ENCODE measurements at regions not wholly inside any gene's neighbourhood (a gene's known extent, or its start where the extent isn't known, plus 50 kb on each side); places are given as distances from the start of the nearest gene placed in this dataset.

- DNase-seq: no peak
Measured at GRCh38 chr16:76724181-76724580, 447.0 kb downstream of the CNTNAP4 start.

GRCh38 chr16:76729525-76729924, 452.3 kb downstream of the CNTNAP4 start:
- DNase-seq: no peak

- no peak for DNase-seq
Measured at GRCh38 chr16:76732894-76733293, 455.7 kb downstream of the CNTNAP4 start.

DNA sequence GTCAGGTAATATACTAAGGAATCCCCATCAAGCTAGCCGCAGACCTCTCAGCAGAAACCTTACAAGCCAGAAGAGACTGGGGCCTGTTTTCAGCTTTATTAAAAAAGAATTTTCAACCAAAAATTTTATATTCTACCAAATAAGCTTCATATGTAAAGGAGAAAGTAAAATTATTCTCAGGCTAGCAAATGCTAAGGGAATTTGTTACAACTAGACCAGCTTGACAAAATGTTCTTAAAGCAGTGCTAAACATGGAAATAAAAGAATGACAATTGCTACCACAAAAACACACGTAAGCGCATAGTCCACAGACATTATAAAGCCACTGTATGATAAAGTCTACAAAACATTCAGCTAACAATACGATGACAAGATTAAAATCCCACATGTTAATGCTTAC, 449.4 kb upstream of the MON1B start:
- no peak for DNase-seq

- no peak for DNase-seq
Measured at GRCh38 chr16:76748461-76749348, 442.3 kb upstream of the MON1B start.

- DNase-seq: no peak
Measured at GRCh38 chr16:76749780-76750375, 441.1 kb upstream of the MON1B start.

GRCh38 chr16:76755496-76755895, 435.5 kb upstream of the MON1B start:
- no peak for DNase-seq

DNA sequence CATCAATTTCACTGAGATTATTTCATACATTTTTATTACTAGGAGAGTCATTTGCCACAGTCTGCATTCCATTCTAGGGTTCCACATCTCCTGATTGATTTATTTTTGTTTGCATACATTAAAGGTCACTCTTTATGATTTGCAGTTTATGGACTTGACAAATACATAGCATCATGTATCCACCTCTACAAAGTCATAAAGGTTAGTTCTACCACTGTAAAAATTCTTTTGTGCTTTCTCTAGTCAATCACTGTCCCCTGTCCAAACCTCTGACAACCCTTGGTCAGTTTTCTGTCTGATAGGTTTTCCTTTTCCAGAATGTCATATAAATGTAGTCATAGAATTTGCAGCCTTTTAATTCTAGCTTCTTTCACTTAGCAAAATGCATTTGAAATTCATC, 434.6 kb upstream of the MON1B start:
- DNase-seq: no peak

DNA sequence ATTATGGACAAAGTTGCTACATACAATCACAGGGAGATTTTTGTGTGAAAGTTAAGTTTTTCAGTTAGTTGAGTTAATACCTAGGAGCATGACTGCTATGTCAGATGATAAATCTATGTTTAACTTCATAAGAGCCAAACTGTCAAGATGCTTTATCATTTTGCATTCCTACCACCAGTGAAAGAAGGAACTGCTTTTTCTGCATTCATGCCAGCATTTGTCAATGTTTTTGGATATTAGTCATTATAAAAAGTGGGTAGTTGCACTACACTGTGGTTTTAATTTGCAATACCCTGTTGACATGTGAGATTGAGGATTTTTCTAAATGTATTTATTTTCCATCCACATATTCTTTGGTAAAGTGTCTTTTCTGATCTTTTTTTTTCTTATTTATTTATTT, 434.0 kb upstream of the MON1B start:
- no peak for DNase-seq

DNA sequence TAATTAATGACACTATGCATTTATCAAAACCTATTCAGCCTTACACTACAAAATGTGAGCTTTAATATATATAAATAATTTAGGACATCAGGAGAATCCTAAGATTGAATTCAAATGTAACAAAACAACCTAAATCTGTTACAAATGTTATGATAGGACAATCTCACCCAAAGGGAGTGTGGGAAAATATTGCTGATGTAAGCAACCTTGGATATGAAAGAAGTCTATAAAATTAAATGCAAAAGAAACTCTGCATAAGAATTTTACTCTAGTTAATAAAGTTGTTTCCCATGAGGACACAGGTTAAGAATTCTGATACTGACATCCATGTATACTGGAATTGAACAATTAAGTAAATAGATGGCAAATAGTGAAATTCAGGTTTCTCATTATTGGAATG, 424.5 kb upstream of the MON1B start:
- DNase-seq: no peak

- DNase-seq: no peak
Measured at GRCh38 chr16:76768316-76768715, 422.7 kb upstream of the MON1B start.

DNA sequence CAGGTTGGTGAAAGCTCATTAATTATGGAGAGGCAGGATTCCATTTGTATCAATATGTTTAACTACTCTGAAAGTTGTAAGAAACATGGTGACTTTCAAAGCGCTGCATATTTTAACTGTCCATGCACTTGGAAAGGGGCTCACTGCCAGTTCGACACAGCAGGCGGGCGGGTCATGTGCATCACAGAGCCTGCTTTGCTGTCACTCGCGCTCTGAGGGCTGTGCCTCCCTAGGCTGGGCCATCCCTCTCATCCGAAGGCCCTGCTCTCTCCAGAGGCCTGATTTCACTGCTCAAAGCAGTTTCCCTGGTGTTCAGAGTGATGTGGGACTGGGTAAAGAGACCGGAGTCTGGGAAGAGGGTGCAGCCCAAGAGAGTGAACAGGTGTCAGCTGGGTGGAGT, 422.0 kb upstream of the MON1B start:
- DNase-seq: no peak

DNA sequence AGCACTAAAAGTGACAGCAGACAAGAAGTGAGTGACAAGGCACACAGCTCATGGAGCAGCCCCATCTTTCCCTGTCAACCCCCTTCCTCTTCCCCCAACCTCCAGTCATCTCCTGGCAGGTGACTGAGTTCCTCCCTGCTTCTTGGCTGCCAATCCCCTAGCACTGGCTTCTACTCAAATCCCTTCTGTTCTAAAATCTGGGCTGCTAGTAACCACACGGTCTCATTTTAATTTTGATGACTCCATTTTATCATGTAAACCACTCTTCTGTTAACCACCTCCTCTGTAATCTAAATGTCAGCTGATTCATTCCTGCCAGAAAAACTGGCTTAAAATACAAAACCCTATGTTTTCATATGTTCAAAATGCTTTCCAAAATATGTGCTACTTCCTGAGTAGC, 419.8 kb upstream of the MON1B start:
- DNase-seq: no peak

- no peak for DNase-seq
Measured at GRCh38 chr16:76777721-76778465, 413.1 kb upstream of the MON1B start.

- DNase-seq: no peak
Measured at GRCh38 chr16:76780556-76780955, 410.4 kb upstream of the MON1B start.

GRCh38 chr16:76784530-76784929, 406.5 kb upstream of the MON1B start:
- DNase-seq: no peak

DNA sequence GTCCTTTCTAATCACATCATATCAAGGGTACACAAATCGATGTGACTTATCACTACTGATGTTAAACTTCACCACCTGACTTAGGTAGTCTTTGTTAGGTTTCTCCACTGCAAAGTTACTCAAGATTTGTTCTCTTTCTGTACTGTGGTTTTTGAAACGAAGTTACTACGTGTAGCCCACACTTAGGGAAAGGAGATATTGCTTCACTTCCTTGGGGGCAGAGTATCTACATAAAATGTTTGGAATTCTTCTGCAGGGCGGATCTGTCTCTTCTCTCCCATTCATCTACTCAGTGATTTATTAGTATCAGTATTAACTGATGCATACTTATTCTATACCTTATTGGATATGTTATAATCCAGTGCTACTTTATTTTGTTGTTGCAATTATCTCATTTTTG, 403.6 kb upstream of the MON1B start:
- no peak for DNase-seq

- no peak for DNase-seq
Measured at GRCh38 chr16:76791151-76791550, 399.8 kb upstream of the MON1B start.

GRCh38 chr16:76796416-76796815, 394.6 kb upstream of the MON1B start:
- DNase-seq: no peak

GRCh38 chr16:76796978-76797377, 394.0 kb upstream of the MON1B start:
- DNase-seq: no peak

- no peak for DNase-seq
Measured at GRCh38 chr16:76797457-76797856, 393.5 kb upstream of the MON1B start.

GRCh38 chr16:76800196-76800595, 390.8 kb upstream of the MON1B start:
- DNase-seq: no peak

DNA sequence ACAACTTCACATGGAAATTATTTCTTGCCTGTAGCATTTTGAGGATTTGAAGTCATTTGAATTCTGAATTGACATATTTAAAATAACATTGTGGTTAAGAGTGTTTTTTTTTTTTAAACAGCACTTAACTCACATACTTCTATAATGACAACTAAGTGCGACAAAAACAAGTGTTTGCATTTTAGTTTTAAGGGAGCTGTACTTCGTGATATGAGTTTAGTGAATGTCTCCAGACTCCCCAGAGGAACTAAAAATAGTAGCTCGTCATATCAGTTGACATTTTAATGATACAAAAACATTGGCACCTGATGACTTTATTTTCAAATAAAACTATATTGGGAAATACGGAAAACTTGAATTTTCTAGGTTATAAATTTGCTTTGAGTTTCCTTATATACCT, 389.6 kb upstream of the MON1B start:
- no peak for DNase-seq

Data from skin of body (tissue), 1 donor.